Coronary artery (tissue), 2 donors: ENCODE measurements at regions not wholly inside any gene's neighbourhood (a gene's known extent, or its start where the extent isn't known, plus 50 kb on each side); places are given as distances from the start of the nearest gene placed in this dataset.
A peak's percentile ranks its signal among the peaks of the same experiment; 100 is the strongest.
"Not testable (repeated sequence)": the region's sequence is repeated elsewhere in the genome, so short reads cannot be mapped to it uniquely, and the experiment has no call there.

Experiments
- DNase-seq: peaks from one replicate; pipeline ENCODE4 v3.0.0-alpha.2; 2017; ENCODE audit warnings: low spot score
- H3K27ac ChIP-seq, 2 donors: fragments of 200-600 bp; sonication (generic); one replicate each; pipeline ENCODE4 v1.5.1; 2016 to 2019
- H3K4me3 ChIP-seq: fragments of 200-600 bp; sonication (generic); 2 replicates; pipeline ENCODE4 v1.5.1; 2016; ENCODE audit warnings: mild to moderate bottlenecking, moderate library complexity
- TF ChIP-seq, protein P1 (sequence below): fragments of 200-600 bp; sonication (generic); IDR thresholded peaks from one replicate; pipeline ENCODE4 v1.5.1; 2019; ENCODE audit warnings: antibody characterized with exemption

DNA sequence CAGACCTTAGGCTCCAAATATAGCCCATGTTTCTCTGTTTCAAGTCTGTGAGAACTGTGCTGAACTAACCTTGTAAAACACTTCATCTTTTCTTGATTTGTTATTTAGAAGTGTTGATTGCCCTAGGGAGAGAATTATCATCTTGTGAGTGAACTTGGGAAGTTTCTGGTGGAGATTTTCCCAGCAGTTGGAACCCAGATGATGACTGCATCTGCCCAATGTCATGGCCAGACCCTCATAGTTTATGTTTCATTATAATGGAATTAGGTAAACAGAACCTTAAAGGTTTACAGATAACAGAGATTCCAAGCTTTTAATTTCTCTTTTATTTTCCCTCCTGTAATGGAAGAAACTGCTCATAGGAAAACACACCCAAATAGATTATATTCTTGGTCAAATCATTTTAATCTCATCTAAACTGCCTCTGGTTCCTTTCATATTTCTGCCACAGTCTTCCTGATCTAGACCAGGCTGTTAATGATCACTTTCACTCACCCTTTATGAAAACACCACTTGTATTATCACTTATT, 569.1 kb downstream of the KCTD12 start:
- DNase-seq, result no peak
- Histone ChIP-seq H3K4me3 (no peak overlapping the region), H3K27ac (no peak overlapping the region)
- TF ChIP-seq, protein P1, sequence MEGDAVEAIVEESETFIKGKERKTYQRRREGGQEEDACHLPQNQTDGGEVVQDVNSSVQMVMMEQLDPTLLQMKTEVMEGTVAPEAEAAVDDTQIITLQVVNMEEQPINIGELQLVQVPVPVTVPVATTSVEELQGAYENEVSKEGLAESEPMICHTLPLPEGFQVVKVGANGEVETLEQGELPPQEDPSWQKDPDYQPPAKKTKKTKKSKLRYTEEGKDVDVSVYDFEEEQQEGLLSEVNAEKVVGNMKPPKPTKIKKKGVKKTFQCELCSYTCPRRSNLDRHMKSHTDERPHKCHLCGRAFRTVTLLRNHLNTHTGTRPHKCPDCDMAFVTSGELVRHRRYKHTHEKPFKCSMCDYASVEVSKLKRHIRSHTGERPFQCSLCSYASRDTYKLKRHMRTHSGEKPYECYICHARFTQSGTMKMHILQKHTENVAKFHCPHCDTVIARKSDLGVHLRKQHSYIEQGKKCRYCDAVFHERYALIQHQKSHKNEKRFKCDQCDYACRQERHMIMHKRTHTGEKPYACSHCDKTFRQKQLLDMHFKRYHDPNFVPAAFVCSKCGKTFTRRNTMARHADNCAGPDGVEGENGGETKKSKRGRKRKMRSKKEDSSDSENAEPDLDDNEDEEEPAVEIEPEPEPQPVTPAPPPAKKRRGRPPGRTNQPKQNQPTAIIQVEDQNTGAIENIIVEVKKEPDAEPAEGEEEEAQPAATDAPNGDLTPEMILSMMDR, result no peak

- no peak for DNase-seq
- H3K4me3 ChIP-seq, result no peak overlapping the region
- TF ChIP-seq, protein P1, result no peak
- no peak overlapping the region for H3K27ac ChIP-seq
These were observed 571.7 kb downstream of the KCTD12 start for GRCh38 chr13:76314495-76314894.

DNA sequence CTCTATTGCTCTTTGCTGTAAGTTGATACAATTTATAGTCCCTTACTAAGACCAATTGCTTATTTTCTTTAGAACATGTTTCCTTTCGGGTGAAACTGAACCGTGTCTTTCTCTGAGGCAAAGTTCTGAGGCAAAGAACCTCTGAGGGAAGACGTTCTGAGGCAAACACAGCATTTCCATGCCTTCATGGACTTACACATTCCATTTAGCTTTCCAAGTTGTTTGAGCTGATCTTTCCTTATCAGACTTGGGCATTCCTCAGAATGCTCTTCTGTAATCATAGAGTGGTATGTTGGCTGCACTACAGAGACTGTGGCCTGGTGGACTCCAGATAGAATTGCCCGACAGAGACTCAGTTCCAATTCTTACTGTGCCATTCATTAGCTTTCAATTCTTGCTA, 579.1 kb downstream of the KCTD12 start:
- TF ChIP-seq, protein P1, result no peak
- no peak for DNase-seq
- peak overlapping the region; percentile 22 for H3K4me3 ChIP-seq
- no peak overlapping the region for H3K27ac ChIP-seq

- no peak overlapping the region for H3K27ac ChIP-seq
- no peak overlapping the region for H3K4me3 ChIP-seq
- no peak for DNase-seq
- TF ChIP-seq, protein P1, result no peak
These were observed 585.5 kb downstream of the KCTD12 start for GRCh38 chr13:76300688-76301087.

DNA sequence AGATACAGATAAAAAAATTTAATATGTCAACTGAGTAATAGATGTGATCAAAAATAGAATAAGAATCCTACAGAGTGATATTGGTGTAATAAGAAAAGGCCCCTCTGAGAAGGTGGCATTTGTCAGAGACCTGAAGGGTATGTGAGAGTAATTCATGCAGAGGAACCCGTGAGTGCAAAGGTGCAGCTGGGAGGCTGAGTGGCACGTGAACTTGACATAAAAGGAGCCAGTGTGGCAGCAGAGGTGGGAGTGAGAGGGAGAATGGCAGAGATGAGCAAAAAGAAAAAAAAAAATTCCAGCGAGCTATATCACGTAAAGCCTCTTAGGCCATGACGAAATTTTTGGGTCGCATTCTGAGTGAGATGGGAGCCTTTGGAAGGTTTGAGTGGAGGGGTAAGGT, 588.9 kb downstream of the KCTD12 start:
- TF ChIP-seq, protein P1, result no peak
- Histone ChIP-seq H3K4me3 (no peak overlapping the region), H3K27ac (no peak overlapping the region)
- no peak for DNase-seq

- no peak overlapping the region for H3K27ac ChIP-seq
- TF ChIP-seq, protein P1, result no peak
- no peak for DNase-seq
- no peak overlapping the region for H3K4me3 ChIP-seq
These were observed 589.5 kb downstream of the KCTD12 start for GRCh38 chr13:76296751-76297150.

DNA sequence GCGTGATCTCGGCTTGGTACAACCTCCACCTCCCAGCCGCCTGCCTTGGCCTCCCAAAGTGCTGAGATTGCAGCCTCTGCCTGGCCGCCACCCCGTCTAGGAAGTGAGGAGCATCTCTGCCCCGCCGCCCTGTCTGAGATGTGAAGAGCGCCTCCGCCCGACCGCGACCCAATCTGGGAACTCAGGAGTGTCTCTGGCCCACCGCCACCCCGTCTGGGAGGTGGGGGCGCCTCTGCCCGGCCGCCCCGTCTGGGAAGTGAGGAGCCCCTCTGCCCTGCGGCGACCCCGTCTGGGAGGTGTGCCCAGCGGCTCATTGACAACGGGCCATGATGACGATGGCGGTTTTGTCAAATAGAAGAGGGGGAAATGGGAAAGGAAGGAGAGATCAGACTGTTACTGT, 591.2 kb downstream of the KCTD12 start:
- H3K27ac ChIP-seq, DNase-seq, H3K4me3 ChIP-seq: not testable (repeated sequence)

DNA sequence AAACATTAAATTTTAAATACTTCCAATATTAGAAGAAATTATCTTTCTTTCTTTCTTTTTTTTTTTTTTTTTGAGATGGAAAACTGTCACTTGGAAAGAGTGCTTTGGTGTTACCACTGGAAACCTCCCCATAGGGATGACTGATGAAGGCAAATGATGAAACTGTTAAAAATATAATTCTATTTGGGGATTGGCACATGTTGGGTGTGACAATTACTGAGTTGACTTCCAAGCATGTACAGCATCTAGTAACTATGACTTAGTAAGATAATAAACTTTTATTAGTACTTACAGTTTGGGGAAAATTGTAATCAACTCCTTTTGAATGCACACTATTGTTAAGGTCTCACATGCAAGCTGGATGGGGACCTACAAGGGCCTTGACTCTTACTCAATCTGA, 592.5 kb downstream of the KCTD12 start:
- H3K4me3 ChIP-seq, result no peak overlapping the region
- no peak overlapping the region for H3K27ac ChIP-seq
- TF ChIP-seq, protein P1, result no peak
- no peak for DNase-seq
